Astrocyte of the cerebellum (primary cell): ENCODE measurements at regions not wholly inside any gene's neighbourhood (a gene's known extent, or its start where the extent isn't known, plus 50 kb on each side); places are given as distances from the start of the nearest gene placed in this dataset.

Experiments
- DNase-seq: peaks from one replicate; pipeline ENCODE4 v3.0.0-alpha.2; 2011; ENCODE audit warnings: low read depth
- H3K4me3 ChIP-seq: 2 replicates; pipeline ENCODE4 v1.5.1; 2011; ENCODE audit warnings: mild to moderate bottlenecking, low read depth, low read length, moderate library complexity
- in situ Hi-C: cut with HindIII; loops from 2 replicates; pipeline ENCODE4 v1.10.0; 2017; ENCODE audit warnings: low sequenced_read_pairs
- TF ChIP-seq, protein P1 (sequence below): IDR thresholded peaks from 2 replicates; pipeline ENCODE4 v1.5.1; 2012; ENCODE audit warnings: low read length, low read depth, moderate library complexity, mild to moderate bottlenecking; ENCODE audit errors: missing control alignments

DNA sequence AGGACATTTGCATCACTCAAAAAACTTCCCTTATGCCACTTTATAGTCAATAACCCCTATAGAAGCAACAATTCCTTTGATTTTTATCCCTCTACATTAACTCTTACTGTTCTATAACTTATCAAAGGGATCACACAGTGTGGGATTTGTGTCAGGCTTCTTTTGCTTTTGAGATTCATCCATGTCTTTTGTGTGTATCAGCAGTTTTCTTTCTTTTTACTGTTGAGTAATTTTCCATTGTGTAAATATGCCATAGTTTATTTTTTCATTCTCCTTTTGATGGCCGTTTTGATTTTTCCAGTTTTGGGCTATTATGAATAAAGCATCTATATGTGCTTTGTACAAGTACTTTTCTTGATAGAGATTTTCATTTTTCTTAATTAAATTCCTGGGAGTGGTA is 657.9 kb downstream of the EPM2A start:
- no peak for DNase-seq
- no peak overlapping the region for H3K4me3 ChIP-seq
- TF ChIP-seq, protein P1, sequence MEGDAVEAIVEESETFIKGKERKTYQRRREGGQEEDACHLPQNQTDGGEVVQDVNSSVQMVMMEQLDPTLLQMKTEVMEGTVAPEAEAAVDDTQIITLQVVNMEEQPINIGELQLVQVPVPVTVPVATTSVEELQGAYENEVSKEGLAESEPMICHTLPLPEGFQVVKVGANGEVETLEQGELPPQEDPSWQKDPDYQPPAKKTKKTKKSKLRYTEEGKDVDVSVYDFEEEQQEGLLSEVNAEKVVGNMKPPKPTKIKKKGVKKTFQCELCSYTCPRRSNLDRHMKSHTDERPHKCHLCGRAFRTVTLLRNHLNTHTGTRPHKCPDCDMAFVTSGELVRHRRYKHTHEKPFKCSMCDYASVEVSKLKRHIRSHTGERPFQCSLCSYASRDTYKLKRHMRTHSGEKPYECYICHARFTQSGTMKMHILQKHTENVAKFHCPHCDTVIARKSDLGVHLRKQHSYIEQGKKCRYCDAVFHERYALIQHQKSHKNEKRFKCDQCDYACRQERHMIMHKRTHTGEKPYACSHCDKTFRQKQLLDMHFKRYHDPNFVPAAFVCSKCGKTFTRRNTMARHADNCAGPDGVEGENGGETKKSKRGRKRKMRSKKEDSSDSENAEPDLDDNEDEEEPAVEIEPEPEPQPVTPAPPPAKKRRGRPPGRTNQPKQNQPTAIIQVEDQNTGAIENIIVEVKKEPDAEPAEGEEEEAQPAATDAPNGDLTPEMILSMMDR: no peak
- in situ Hi-C loops: no loop called here

DNA sequence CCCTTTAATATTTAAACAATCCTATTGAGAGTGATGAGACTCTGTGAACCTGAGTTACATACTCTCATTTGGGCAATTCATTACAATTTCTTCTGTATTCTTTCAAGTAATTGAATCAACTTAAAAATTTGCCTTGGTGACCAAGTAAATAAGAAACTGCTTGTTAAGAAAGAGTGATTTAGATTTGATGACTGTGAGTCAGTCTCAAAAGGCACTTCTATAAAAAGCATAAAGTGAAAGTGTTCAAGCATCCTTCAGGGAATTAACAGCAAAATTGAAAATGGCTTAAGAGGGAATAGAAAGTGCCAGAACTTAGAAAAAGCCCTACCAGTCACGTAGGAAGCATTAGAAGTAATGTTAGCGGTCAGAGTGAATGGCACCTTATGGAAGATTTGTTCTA is 654.7 kb downstream of the EPM2A start:
- DNase-seq: no peak
- TF ChIP-seq, protein P1: no peak
- no peak overlapping the region for H3K4me3 ChIP-seq
- in situ Hi-C loops: no loop called here

DNA sequence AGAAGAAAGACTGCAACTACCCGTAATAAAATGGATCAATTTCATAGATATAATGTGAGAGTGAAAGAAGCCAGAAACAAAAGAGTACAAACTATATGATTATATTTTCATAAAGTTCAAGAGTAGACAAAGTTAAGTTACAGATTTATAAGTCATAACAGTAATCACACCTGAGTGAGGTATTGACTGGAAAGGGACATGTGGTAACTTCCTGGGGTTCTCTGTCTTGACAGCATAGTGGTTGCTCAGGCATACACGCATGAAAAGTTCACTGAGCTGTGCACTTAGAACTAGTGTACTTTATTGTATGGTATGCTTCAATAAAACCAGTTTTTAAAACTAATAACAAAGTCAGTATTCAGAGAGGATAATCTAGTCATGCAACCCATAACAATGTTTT is 653.6 kb downstream of the EPM2A start:
- no peak for DNase-seq
- no peak overlapping the region for H3K4me3 ChIP-seq
- TF ChIP-seq, protein P1: no peak
- in situ Hi-C loops: no loop called here

DNA sequence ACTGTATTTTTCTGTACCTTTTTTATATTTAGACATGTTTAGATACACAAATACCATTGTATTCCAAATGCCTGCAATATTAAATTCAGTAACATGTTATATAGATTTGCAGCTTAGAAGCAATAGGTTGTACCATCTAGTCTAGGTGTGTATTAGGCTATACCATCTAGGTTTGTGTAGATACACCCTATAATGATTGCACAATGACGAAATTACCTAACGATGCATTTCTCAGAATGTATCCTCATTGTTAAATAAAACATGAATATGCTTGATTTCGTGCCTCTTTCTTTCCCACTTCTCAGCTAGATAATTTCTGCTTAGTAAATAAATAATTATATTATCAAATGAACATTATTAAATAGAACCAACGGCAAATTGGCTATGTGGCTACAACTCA is 653.0 kb downstream of the EPM2A start:
- in situ Hi-C loops: no loop called here
- TF ChIP-seq, protein P1: no peak
- DNase-seq: no peak
- no peak overlapping the region for H3K4me3 ChIP-seq

DNA sequence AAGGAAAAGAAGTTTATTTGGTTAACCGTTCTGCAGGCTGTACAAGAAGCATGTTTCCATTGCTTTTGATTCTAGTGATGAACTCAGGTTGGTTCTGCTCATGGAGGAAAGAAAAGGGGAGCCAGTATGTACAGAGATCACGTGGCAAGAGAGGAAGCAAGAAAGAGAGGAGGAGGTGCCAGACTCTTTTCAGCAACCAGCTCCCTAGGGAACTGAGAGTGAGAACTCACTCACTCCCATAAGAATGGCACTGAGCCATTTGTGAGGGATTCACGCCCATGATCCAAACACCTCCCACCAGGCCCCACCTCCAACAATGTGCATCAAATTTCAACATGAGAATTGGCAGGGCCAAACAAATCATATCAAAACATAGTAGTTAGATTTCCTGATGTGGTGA is 649.1 kb downstream of the EPM2A start:
- TF ChIP-seq, protein P1: no peak
- DNase-seq: peak; percentile 20
- no peak overlapping the region for H3K4me3 ChIP-seq
- in situ Hi-C loops: no loop called here

DNA sequence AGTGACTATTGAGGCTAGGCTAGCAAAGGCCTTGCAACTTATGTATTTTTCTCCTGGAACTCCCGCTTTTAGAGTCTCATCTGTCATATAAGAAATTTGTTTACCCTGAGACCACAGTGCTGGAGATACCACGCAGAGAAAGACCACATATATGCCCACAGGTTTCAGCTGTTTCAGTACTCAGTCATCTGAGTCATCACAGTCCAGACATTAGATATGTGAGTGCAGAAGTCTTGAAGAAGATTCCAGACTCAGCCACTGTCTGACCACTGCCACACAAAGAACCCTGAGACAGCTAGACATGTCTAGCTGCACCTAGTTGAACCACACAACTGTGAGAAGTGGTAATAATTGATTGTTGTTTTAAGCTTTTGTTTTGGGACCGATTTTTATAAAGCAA is 648.3 kb downstream of the EPM2A start:
- TF ChIP-seq, protein P1: no peak
- in situ Hi-C loops: no loop called here
- H3K4me3 ChIP-seq: no peak overlapping the region
- DNase-seq: peak; percentile 33
